K562 (cell line): ENCODE measurements at regions not wholly inside any gene's neighbourhood (a gene's known extent, or its start where the extent isn't known, plus 50 kb on each side); places are given as distances from the start of the nearest gene placed in this dataset.

ENCODE experiments used
- ATAC-seq: fragments of 200-7000 bp; cut with Tn5 transposase; 3 replicates; pipeline ENCODE4 v1.9.1; 2020; ENCODE audit warnings: moderate library complexity
- BruUV-seq: library from RNA; stranded (reverse); fragments of 400-500 nt; replicated peaks from 2 replicates; lab custom pipeline; 2021; lab: Mats Ljungman, UMichigan
- CTCF ChIA-PET: fragments of 300-600 bp; formaldehyde crosslinking; extraction: SDS; loops from one replicate; lab custom pipeline; 2021; ENCODE audit warnings: low intra/inter-chr PET ratio; lab: Yijun Ruan, JAX
- POLR2A ChIA-PET: fragments of 300-600, 350-650 bp; sonication (Branson Sonifier 250); formaldehyde crosslinking; extraction: SDS; loops from one replicate; lab custom pipeline; 2021; ENCODE audit warnings: antibody characterized with exemption, inconsistent platforms; lab: Yijun Ruan, JAX
- DNase-seq, 4 experiments: peaks; one replicate each; pipeline versions ENCODE4 v3.0.0 to v3.0.0-alpha.2; 2011 to 2018; ENCODE audit warnings: low spot score in 3 of 4, mixed read lengths in 3 of 4; ENCODE audit errors: extremely low read depth in 1 of 4
- FAIRE-seq: peaks from 2 replicates; lab custom pipeline; 2011; peaks lifted over from hg19 to GRCh38; lab: Jason Lieb, UNC
- H2AFZ ChIP-seq: 2 replicates; pipeline ENCODE4 v1.6.0; 2011; ENCODE audit warnings: low read depth, low read length, control low read depth, inconsistent platforms
- H3K27ac ChIP-seq: fragments of 200-600 bp; 3 replicates; pipeline ENCODE4 v1.8.0; 2011; ENCODE audit warnings: low read depth, mild to moderate bottlenecking, control low read depth, inconsistent platforms, low read length, moderate library complexity, mixed read lengths; ENCODE audit errors: extremely low read depth
- H3K27me3 ChIP-seq, 2 experiments: fragments of 300-600 bp in 1 of 2; 2 replicates in 1 of 2; 3 replicates in 1 of 2; pipeline versions ENCODE4 v1.6.0 to v1.8.0; 2011; ENCODE audit warnings: inconsistent platforms in 2 of 2, low read length in 2 of 2, mild to moderate bottlenecking in 1 of 2, mixed read lengths in 1 of 2, moderate library complexity in 1 of 2; ENCODE audit not compliant: control insufficient read depth in 2 of 2, insufficient read depth in 2 of 2
- H3K36me3 ChIP-seq: fragments of 300-600 bp; 3 replicates; pipeline ENCODE4 v1.8.0; 2011; ENCODE audit warnings: mild to moderate bottlenecking, low read length, inconsistent platforms; ENCODE audit not compliant: control insufficient read depth, insufficient read depth
- H3K4me1 ChIP-seq, 2 experiments: fragments of 200-600 bp in 1 of 2; replicated peaks in 1 of 2; 2 replicates in 1 of 2; 3 replicates in 1 of 2; pipeline versions ENCODE4 v1.5.1 to v1.8.0; 2011; ENCODE audit warnings: inconsistent platforms in 2 of 2, low read length in 2 of 2, mild to moderate bottlenecking in 1 of 2, mixed read lengths in 1 of 2, moderate library complexity in 1 of 2; ENCODE audit not compliant: control insufficient read depth in 2 of 2, insufficient read depth in 2 of 2
- H3K4me2 ChIP-seq: 2 replicates; pipeline ENCODE4 v1.6.1; 2011; ENCODE audit warnings: low read length, control low read depth, inconsistent platforms, mixed read lengths; ENCODE audit not compliant: insufficient read depth
- H3K4me3 ChIP-seq: fragments of 200-600 bp; sonication (generic), shearing (Covaris generic); 2 replicates; pipeline ENCODE4 v1.5.1; 2016; ENCODE audit warnings: control low read depth, inconsistent platforms
- H3K79me2 ChIP-seq: fragments of 200-600 bp; 3 replicates; pipeline ENCODE4 v1.8.0; 2011; ENCODE audit warnings: low read length, inconsistent platforms; ENCODE audit not compliant: control insufficient read depth, insufficient read depth
- H3K9ac ChIP-seq, 2 experiments: 2 replicates each; pipeline versions ENCODE4 v1.6.0 to v1.6.1; 2011; ENCODE audit warnings: low read depth in 2 of 2, low read length in 2 of 2, control low read depth in 1 of 2, inconsistent platforms in 1 of 2, mild to moderate bottlenecking in 1 of 2, mixed read lengths in 1 of 2; ENCODE audit not compliant: insufficient read depth in 1 of 2
- H3K9me1 ChIP-seq: one replicate; pipeline ENCODE4 v1.6.0; 2011; ENCODE audit warnings: inconsistent platforms, mild to moderate bottlenecking, low read length, moderate library complexity; ENCODE audit not compliant: control insufficient read depth, insufficient read depth
- H3K9me3 ChIP-seq: replicated peaks from 2 replicates; pipeline ENCODE4 v1.5.1; 2011; ENCODE audit warnings: low read depth, low read length, inconsistent platforms; ENCODE audit not compliant: control insufficient read depth, insufficient read depth
- H4K20me1 ChIP-seq: replicated peaks from 2 replicates; pipeline ENCODE4 v1.6.1; 2011; ENCODE audit warnings: low read length, inconsistent platforms, mixed read lengths; ENCODE audit not compliant: control insufficient read depth, insufficient read depth
- FIP1L1 ChIP-seq: fragments of 200-400 bp; formaldehyde crosslinking; IDR thresholded peaks from 2 replicates; pipeline ENCODE4 v1.6.1; 2018; ENCODE audit warnings: mild to moderate bottlenecking, low read depth, low read length; ENCODE audit not compliant: poor library complexity, severe bottlenecking
- HNRNPL ChIP-seq: fragments of 200-400 bp; formaldehyde crosslinking; IDR thresholded peaks from 2 replicates; pipeline ENCODE4 v1.6.1; 2017; ENCODE audit warnings: low read depth, mild to moderate bottlenecking, low read length
- KHSRP ChIP-seq: fragments of 450-650 bp; IDR thresholded peaks from 2 replicates; pipeline ENCODE4 v1.6.1; 2017
- NCOA2 ChIP-seq, 2 experiments: fragments of 450-650 bp; IDR thresholded peaks; 2 replicates each; pipeline ENCODE4 v1.6.1; 2018; ENCODE audit warnings: mild to moderate bottlenecking in 2 of 2, moderate library complexity in 1 of 2; ENCODE audit not compliant: partially characterized antibody in 2 of 2
- NFE2L1 ChIP-seq: fragments of 450-650 bp; IDR thresholded peaks from 2 replicates; pipeline ENCODE4 v1.6.1; 2016; ENCODE audit warnings: missing genetic modification characterization, low read depth, mild to moderate bottlenecking, missing compliant biosample characterization, moderate library complexity, borderline replicate concordance
- RAD21 ChIP-seq, 2 experiments: fragments of 250-450 bp in 1 of 2; fragments of 450-650 bp in 1 of 2; sonication (Bioruptor Pico) in 1 of 2; formaldehyde crosslinking in 1 of 2; IDR thresholded peaks in 1 of 2; conservative IDR thresholded peaks in 1 of 2; 2 replicates each; pipeline versions ENCODE4 v1.4.0 to v1.8.0; 2020 to 2022; ENCODE audit warnings: mild to moderate bottlenecking in 2 of 2, moderate library complexity in 1 of 2
- SMAD1 ChIP-seq: fragments of 150-350 bp; IDR thresholded peaks from 2 replicates; pipeline ENCODE4 v1.6.1; 2014; ENCODE audit warnings: low read length, low read depth; ENCODE audit not compliant: partially characterized antibody
- SRSF1 ChIP-seq: fragments of 200-400 bp; formaldehyde crosslinking; IDR thresholded peaks from 2 replicates; pipeline ENCODE4 v1.6.1; 2017; ENCODE audit warnings: mild to moderate bottlenecking, low read depth, low read length, moderate library complexity
- ZNF134 ChIP-seq: fragments of 250-450 bp; sonication (Bioruptor Pico); conservative IDR thresholded peaks from 2 replicates; pipeline ENCODE4 v1.4.0; 2020
- ZNF174 ChIP-seq: fragments of 250-450 bp; sonication (Bioruptor Pico); IDR thresholded peaks from 2 replicates; pipeline ENCODE4 v1.4.0; 2020; ENCODE audit warnings: mild to moderate bottlenecking
- ZNF224 ChIP-seq: sonication (generic); formaldehyde crosslinking; IDR thresholded peaks from 2 replicates; pipeline ENCODE4 v1.8.0; 2022; ENCODE audit warnings: mild to moderate bottlenecking, missing genetic modification reagents
- WGBS: fragments of 100-300 bp; shearing (Covaris generic); methylation state at CpG from one replicate; pipeline ENCODE4 v1.1.6; 2016; ENCODE audit warnings: low coverage, mixed read lengths; ENCODE audit not compliant: insufficient coverage; ENCODE audit errors: missing lambda C conversion rate; 5-methylcytosine and 5-hydroxymethylcytosine counted together
- in situ Hi-C: fragments of 300-500 bp; cut with MboI; formaldehyde crosslinking; loops from 4 replicates; pipeline ENCODE4 v1.15.0; 2018; ENCODE audit warnings: inconsistent platforms, mixed read lengths
- intact Hi-C: fragments of 100-400 bp; cut with micrococcal nuclease; formaldehyde crosslinking; loops from 2 replicates; pipeline ENCODE4 v1.14.2; 2022
- TF ChIP-seq, protein P1 (sequence below): sonication (generic); IDR thresholded peaks from 2 replicates; pipeline ENCODE4 v1.6.1; 2016
- TF ChIP-seq, protein P2 (sequence below): fragments of 450-650 bp; conservative IDR thresholded peaks from 2 replicates; pipeline ENCODE4 v1.6.1; 2016; ENCODE audit warnings: missing genetic modification characterization, low read depth, mild to moderate bottlenecking, control low read depth, missing compliant biosample characterization
- TF ChIP-seq, protein P3 (sequence below): sonication (generic); formaldehyde crosslinking; IDR thresholded peaks from 2 replicates; pipeline ENCODE4 v1.8.0; 2022; ENCODE audit warnings: missing genetic modification reagents, mild to moderate bottlenecking, borderline replicate concordance
- TF ChIP-seq, protein P4 (sequence below): fragments of 450-650 bp; IDR thresholded peaks from 2 replicates; pipeline ENCODE4 v1.6.1; 2018; ENCODE audit not compliant: partially characterized antibody

DNA sequence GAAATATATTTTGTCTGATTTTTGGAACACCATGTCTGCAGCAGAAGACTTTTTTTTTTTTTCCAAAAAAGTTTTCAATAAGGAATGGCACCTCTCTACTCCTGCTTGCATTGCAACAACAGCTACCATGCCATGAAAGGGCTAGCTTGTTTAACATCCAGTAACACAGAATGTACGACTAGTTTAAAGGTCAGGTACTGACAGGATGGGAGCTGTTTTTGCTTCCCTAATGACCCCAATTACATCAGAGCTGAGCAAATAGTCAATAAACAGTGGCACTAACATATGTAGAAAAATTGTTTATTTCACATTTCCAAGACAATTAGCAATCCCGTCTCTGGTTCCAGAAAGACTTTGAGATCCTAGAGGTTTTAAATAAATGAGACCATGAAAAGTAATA is 693.8 kb downstream of the NR2F1-AS1 start:
- CTCF ChIA-PET, result no interaction called here
- TF ChIP-seq NCOA2 (IDR thresholded peaks at IDR 0.05; ENCODE audit: partially characterized antibody in 2 of 2), result no peak
- no peak for TF ChIP-seq ZNF134 (CRISPR knock-in tag)
- TF ChIP-seq, protein P1, sequence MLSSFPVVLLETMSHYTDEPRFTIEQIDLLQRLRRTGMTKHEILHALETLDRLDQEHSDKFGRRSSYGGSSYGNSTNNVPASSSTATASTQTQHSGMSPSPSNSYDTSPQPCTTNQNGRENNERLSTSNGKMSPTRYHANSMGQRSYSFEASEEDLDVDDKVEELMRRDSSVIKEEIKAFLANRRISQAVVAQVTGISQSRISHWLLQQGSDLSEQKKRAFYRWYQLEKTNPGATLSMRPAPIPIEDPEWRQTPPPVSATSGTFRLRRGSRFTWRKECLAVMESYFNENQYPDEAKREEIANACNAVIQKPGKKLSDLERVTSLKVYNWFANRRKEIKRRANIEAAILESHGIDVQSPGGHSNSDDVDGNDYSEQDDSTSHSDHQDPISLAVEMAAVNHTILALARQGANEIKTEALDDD, result no peak
- no peak for TF ChIP-seq RAD21 (CRISPR knock-in tag; conservative IDR thresholded peaks at IDR 0.05 in 1 of 2, IDR thresholded peaks at IDR 0.05 in 1 of 2)
- TF ChIP-seq KHSRP, result no peak
- TF ChIP-seq ZNF174 (CRISPR knock-in tag), result no peak
- TF ChIP-seq SMAD1, result no peak
- no peak for TF ChIP-seq ZNF224 (CRISPR knock-in tag)
- TF ChIP-seq, protein P2, sequence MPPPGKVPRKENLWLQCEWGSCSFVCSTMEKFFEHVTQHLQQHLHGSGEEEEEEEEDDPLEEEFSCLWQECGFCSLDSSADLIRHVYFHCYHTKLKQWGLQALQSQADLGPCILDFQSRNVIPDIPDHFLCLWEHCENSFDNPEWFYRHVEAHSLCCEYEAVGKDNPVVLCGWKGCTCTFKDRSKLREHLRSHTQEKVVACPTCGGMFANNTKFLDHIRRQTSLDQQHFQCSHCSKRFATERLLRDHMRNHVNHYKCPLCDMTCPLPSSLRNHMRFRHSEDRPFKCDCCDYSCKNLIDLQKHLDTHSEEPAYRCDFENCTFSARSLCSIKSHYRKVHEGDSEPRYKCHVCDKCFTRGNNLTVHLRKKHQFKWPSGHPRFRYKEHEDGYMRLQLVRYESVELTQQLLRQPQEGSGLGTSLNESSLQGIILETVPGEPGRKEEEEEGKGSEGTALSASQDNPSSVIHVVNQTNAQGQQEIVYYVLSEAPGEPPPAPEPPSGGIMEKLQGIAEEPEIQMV (tag), result no peak
- no peak for TF ChIP-seq NFE2L1
- TF ChIP-seq SRSF1, result no peak
- no peak for TF ChIP-seq HNRNPL
- TF ChIP-seq, protein P3, sequence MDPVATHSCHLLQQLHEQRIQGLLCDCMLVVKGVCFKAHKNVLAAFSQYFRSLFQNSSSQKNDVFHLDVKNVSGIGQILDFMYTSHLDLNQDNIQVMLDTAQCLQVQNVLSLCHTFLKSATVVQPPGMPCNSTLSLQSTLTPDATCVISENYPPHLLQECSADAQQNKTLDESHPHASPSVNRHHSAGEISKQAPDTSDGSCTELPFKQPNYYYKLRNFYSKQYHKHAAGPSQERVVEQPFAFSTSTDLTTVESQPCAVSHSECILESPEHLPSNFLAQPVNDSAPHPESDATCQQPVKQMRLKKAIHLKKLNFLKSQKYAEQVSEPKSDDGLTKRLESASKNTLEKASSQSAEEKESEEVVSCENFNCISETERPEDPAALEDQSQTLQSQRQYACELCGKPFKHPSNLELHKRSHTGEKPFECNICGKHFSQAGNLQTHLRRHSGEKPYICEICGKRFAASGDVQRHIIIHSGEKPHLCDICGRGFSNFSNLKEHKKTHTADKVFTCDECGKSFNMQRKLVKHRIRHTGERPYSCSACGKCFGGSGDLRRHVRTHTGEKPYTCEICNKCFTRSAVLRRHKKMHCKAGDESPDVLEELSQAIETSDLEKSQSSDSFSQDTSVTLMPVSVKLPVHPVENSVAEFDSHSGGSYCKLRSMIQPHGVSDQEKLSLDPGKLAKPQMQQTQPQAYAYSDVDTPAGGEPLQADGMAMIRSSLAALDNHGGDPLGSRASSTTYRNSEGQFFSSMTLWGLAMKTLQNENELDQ, result no peak
- no peak for TF ChIP-seq FIP1L1
- TF ChIP-seq, protein P4, sequence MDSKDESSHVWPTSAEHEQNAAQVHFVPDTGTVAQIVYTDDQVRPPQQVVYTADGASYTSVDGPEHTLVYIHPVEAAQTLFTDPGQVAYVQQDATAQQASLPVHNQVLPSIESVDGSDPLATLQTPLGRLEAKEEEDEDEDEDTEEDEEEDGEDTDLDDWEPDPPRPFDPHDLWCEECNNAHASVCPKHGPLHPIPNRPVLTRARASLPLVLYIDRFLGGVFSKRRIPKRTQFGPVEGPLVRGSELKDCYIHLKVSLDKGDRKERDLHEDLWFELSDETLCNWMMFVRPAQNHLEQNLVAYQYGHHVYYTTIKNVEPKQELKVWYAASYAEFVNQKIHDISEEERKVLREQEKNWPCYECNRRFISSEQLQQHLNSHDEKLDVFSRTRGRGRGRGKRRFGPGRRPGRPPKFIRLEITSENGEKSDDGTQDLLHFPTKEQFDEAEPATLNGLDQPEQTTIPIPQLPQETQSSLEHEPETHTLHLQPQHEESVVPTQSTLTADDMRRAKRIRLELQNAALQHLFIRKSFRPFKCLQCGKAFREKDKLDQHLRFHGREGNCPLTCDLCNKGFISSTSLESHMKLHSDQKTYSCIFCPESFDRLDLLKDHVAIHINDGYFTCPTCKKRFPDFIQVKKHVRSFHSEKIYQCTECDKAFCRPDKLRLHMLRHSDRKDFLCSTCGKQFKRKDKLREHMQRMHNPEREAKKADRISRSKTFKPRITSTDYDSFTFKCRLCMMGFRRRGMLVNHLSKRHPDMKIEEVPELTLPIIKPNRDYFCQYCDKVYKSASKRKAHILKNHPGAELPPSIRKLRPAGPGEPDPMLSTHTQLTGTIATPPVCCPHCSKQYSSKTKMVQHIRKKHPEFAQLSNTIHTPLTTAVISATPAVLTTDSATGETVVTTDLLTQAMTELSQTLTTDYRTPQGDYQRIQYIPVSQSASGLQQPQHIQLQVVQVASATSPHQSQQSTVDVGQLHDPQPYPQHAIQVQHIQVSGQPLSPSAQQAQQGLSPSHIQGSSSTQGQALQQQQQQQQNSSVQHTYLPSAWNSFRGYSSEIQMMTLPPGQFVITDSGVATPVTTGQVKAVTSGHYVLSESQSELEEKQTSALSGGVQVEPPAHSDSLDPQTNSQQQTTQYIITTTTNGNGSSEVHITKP, result no peak

More for the DNA sequence above, 693.8 kb downstream of the NR2F1-AS1 start:
- no peaks in the 10 kb centered on the region for H3K79me2 ChIP-seq
- BruUV-seq, result no TSS peak
- no peak overlapping the region for H3K4me2 ChIP-seq
- no peak overlapping the region for H3K4me3 ChIP-seq
- no peaks in the 10 kb centered on the region for H3K36me3 ChIP-seq
- no peaks in the 10 kb centered on the region for H3K27me3 ChIP-seq
- no peak overlapping the region for H3K9ac ChIP-seq
- H4K20me1 ChIP-seq, result no peaks in the 10 kb centered on the region
- no peaks in the 10 kb centered on the region for H3K9me3 ChIP-seq
- no peak overlapping the region for H2AFZ ChIP-seq
- no peak overlapping the region for H3K27ac ChIP-seq
- DNase-seq (no peak), FAIRE-seq (no peak), ATAC-seq (no peak)
- intact Hi-C loops, result no loop called here
- WGBS, result 0% methylated on average over 2 of the region's 2 CpGs
- H3K4me1 ChIP-seq, result no peaks in the 10 kb centered on the region
- in situ Hi-C loops, result no loop called here
- H3K9me1 ChIP-seq, result no peaks in the 10 kb centered on the region
- POLR2A ChIA-PET, result no interaction called here
